ENCODE measurements at regions not wholly inside any gene's neighbourhood (a gene's known extent, or its start where the extent isn't known, plus 50 kb on each side); places are given as distances from the start of the nearest gene placed in this dataset.
"Not testable (repeated sequence)": the region's sequence is repeated elsewhere in the genome, so short reads cannot be mapped to it uniquely, and the experiment has no call there.

DNA sequence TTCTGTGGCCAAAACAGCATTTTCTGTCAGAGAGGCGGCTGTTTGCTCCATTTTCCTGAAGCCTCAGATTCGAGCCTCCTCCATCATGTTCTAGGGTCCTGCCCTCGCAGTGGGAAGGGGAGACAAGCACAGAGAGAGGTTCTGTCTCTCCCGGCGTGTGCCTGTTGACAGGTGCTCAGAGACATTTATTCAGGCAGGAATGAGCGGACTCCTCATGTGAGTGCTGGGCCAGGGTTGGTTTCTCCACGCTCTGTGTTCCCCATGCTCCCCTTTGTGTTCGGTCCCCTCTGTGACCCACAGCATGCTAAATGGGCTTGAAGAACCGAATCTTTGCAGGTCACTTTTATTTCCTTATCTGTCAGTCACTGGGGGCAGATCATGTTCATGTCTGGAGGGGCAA lies 374.6 kb downstream of the GLRX3 start:
- TF ChIP-seq, protein P1, sequence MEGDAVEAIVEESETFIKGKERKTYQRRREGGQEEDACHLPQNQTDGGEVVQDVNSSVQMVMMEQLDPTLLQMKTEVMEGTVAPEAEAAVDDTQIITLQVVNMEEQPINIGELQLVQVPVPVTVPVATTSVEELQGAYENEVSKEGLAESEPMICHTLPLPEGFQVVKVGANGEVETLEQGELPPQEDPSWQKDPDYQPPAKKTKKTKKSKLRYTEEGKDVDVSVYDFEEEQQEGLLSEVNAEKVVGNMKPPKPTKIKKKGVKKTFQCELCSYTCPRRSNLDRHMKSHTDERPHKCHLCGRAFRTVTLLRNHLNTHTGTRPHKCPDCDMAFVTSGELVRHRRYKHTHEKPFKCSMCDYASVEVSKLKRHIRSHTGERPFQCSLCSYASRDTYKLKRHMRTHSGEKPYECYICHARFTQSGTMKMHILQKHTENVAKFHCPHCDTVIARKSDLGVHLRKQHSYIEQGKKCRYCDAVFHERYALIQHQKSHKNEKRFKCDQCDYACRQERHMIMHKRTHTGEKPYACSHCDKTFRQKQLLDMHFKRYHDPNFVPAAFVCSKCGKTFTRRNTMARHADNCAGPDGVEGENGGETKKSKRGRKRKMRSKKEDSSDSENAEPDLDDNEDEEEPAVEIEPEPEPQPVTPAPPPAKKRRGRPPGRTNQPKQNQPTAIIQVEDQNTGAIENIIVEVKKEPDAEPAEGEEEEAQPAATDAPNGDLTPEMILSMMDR (IDR thresholded peaks at IDR 0.05; ENCODE audit: insufficient read depth, low read length, missing control alignments), result no peak
- POLR2A ChIA-PET, result no interaction called here
- no peak for DNase-seq (ENCODE audit: low read depth, low spot score)
- CTCF ChIA-PET, result no interaction called here
- no peak overlapping the region for H3K4me3 ChIP-seq (ENCODE audit: low read depth, low read length)

DNA sequence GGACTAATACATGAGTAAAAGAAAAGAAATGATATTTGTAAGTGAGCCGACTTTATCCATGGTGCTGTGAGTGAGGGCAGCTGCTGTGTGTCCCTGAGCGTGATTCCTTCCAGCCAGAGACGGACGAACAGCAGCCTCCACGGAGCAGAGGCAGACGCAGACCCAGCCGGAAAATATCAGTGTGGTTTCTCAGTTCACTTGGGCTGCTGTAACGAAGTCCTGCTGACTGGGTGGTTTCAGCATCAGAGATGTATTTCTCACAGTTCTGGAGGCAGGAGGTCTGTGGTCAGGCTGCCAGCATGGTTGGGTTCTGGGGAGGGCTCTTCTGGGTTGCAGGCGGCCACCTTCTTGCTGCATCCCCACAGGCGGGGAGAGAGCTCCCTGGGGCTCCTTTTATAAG lies 375.6 kb downstream of the GLRX3 start:
- ChIA-PET POLR2A (no interaction called here), CTCF (no interaction called here)
- no peak for DNase-seq (ENCODE audit: low read depth, low spot score)

DNA sequence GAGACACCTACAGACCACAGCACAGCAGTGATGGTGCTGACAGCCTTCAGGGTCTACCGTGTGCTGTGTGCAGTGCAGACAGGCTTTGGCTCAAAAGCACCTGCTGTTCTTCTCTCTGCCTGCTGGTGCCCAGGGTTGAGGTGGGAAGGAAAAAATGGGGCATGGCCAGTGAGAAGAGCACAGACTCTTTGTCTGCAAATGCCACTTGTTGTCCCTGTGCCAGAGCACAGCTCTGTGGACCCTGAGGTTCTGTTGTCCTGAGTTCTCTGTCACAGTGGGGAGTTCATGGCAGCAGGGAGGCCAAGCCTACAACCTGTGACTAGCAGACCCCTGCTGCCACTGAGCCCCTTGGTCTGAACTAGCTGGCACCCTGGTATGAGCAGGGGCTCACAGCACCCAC lies 376.7 kb downstream of the GLRX3 start:
- POLR2A ChIA-PET, result no interaction called here
- TF ChIP-seq, protein P1 (IDR thresholded peaks at IDR 0.05; ENCODE audit: insufficient read depth, low read length, missing control alignments), result no peak
- DNase-seq (ENCODE audit: low read depth, low spot score), result no peak
- CTCF ChIA-PET, result no interaction called here
- H3K4me3 ChIP-seq (ENCODE audit: low read depth, low read length), result no peak overlapping the region

More for the DNA sequence above, 375.6 kb downstream of the GLRX3 start:
- TF ChIP-seq, protein P1 (IDR thresholded peaks at IDR 0.05; ENCODE audit: insufficient read depth, low read length, missing control alignments), result no peak
- no peak overlapping the region for H3K4me3 ChIP-seq (ENCODE audit: low read depth, low read length)

DNA sequence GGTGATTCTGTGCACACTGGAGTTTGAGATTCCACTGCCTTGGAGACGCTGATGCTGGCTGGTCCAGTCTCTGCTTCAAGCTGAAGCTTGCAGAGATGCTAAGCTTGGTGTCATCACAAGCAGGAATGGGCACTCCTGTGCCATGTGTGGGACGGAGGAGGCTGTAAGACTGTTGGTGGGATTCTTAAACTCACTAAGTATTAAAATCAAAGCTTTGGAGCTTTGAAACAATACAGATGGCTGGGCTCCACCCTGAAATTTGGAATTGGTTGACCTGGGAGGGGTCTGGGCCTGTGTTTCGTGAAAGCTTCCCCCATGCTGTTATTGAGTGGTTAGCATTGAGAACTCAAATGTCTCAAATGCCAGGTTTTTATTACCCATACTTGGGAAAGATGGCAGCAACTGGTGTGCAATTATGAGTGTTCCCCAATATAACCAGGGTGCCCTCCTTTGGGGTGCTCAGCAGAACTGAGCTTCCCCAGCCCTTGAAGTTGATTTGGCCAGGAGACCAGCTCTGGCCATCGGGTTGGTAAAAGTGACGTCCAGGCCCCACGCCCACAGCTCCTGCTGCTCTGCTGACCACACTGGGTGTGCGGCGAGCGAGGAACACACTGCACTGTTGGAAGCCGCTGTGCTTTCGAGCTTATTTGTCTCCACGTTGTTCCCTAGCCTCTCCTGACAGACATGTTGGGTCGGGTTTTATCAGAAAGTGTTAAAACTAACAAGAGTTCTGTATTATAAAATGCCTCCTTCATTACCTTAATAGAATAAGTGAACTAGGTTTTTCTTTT lies 377.7 kb downstream of the GLRX3 start:
- TF ChIP-seq, protein P1 (IDR thresholded peaks at IDR 0.05; ENCODE audit: insufficient read depth, low read length, missing control alignments), result no peak
- no peak for DNase-seq (ENCODE audit: low read depth, low spot score)
- CTCF ChIA-PET, result no interaction called here
- POLR2A ChIA-PET, result no interaction called here
- H3K4me3 ChIP-seq (ENCODE audit: low read depth, low read length), result no peak overlapping the region

DNA sequence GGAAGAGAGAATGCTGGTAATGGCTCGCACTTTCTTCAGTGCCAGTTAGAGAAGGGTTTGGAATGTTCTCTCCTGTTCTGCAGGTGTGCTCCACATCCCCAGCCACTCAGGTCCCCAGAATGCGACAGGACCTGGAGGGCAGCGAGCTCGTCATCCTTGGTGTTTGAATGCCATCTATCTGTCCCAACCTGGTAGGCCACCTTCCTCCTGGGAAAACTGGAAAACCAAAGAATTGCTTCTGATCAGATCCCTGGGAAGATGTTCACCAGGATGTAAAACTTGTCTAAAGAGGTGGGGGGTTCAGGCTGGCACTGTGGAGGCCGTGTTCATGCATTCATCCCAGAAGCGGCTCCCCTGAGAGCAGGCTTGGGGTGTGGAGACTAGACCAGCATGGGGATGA lies 379.5 kb downstream of the GLRX3 start:
- TF ChIP-seq, protein P1 (IDR thresholded peaks at IDR 0.05; ENCODE audit: insufficient read depth, low read length, missing control alignments), result no peak
- ChIA-PET CTCF (no interaction called here), POLR2A (no interaction called here)
- no peak for DNase-seq (ENCODE audit: low read depth, low spot score)
- no peak overlapping the region for H3K4me3 ChIP-seq (ENCODE audit: low read depth, low read length)

DNA sequence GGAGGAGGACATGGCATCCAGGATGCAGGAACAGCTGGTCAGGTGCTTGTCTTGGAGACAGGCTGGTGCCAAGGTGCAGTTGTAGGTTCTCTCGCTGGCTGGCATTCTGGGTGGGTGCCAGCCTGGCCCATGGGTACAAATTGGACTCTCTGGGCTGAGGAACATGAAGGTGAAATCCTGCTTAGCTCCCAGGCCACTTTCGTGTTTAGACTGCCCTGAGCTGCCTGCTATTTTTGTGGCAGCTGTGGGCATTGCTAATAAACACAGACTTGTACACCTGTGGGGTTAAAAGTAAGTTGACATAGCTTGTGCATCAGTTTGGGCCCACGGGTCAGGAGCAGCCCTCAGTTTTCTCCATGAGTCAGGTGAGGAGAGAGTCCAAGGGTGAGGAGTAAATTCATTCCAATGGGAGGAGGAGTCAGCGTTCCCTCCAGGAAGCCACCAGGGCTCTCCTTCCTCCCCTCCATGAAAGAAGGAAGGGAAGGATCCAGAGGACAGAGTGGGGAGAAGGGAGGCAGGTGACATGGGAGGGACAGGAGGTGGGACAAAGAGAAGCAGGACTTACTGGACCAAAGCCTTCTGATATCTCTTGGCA lies 380.0 kb downstream of the GLRX3 start:
- no peak for DNase-seq (ENCODE audit: low read depth, low spot score)
- POLR2A ChIA-PET, result no interaction called here
- CTCF ChIA-PET, result no interaction called here
- H3K4me3 ChIP-seq (ENCODE audit: low read depth, low read length), result no peak overlapping the region
- TF ChIP-seq, protein P1 (IDR thresholded peaks at IDR 0.05; ENCODE audit: insufficient read depth, low read length, missing control alignments), result no peak

DNA sequence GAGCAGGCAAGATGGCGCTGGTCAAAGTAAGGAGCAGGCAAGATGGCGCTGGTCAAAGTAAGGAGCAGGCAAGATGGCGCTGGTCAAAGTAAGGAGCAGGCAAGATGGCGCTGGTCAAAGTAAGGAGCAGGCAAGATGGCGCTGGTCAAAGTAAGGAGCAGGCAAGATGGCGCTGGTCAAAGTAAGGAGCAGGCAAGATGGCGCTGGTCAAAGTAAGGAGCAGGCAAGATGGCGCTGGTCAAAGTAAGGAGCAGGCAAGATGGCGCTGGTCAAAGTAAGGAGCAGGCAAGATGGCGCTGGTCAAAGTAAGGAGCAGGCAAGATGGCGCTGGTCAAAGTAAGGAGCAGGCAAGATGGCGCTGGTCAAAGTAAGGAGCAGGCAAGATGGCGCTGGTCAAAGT lies 382.7 kb downstream of the GLRX3 start:
- POLR2A ChIA-PET; DNase-seq (ENCODE audit: low read depth, low spot score); H3K4me3 ChIP-seq (ENCODE audit: low read depth, low read length); CTCF ChIA-PET: not testable (repeated sequence)
